ENCODE measurements at regions not wholly inside any gene's neighbourhood (a gene's known extent, or its start where the extent isn't known, plus 50 kb on each side); places are given as distances from the start of the nearest gene placed in this dataset.

- no peak for TF ChIP-seq CTCF (IDR thresholded peaks at IDR 0.05)
- TF ChIP-seq POLR2A (IDR thresholded peaks at IDR 0.05): no peak
Observed at GRCh38 chr11:80103142-80103859, 662.5 kb upstream of the TENM4 start.

Data from heart left ventricle (tissue), 13 donors.